Ovary (tissue), 7 donors: ENCODE measurements at regions not wholly inside any gene's neighbourhood (a gene's known extent, or its start where the extent isn't known, plus 50 kb on each side); places are given as distances from the start of the nearest gene placed in this dataset.

Experiments
- DNase-seq, 5 donors: peaks; one replicate each; pipeline ENCODE4 v3.0.0-alpha.2; 2019 to 2020
- H3K27ac ChIP-seq, 2 donors: fragments of 200-600 bp; one replicate each; pipeline versions ENCODE4 v1.5.1 to v1.8.0; 2019 to 2022
- H3K27me3 ChIP-seq: fragments of 200-600 bp; one replicate; pipeline ENCODE4 v1.8.0; 2022
- H3K36me3 ChIP-seq: fragments of 200-600 bp; sonication (generic); one replicate; pipeline ENCODE4 v1.5.1; 2019
- H3K4me1 ChIP-seq: one replicate; pipeline ENCODE4 v1.8.1; 2013; ENCODE audit warnings: mild to moderate bottlenecking, moderate library complexity; ENCODE audit not compliant: insufficient read depth
- H3K4me3 ChIP-seq: fragments of 200-600 bp; sonication (generic); one replicate; pipeline ENCODE4 v1.5.1; 2017
- H3K9me3 ChIP-seq, 2 donors: fragments of 200-600 bp in 1 of 2; sonication (generic) in 1 of 2; one replicate each; pipeline versions ENCODE4 v1.5.1 to v1.8.1; 2013 to 2019; ENCODE audit warnings: mild to moderate bottlenecking in 1 of 2, moderate library complexity in 1 of 2
- CTCF ChIP-seq, 3 donors: fragments of 450-650 bp in 2 of 3; fragments of 200-600 bp in 1 of 3; IDR thresholded peaks; one replicate each; pipeline versions ENCODE4 v1.5.1 to v1.8.0; 2016 to 2022; ENCODE audit warnings: antibody characterized with exemption in 3 of 3, mild to moderate bottlenecking in 1 of 3
- EP300 ChIP-seq: sonication (generic); formaldehyde crosslinking; IDR thresholded peaks from one replicate; pipeline ENCODE4 v1.6.1; 2017; ENCODE audit warnings: antibody characterized with exemption
- POLR2A ChIP-seq: fragments of 450-650 bp; IDR thresholded peaks from one replicate; pipeline ENCODE4 v1.6.1; 2017; ENCODE audit warnings: antibody characterized with exemption, mild to moderate bottlenecking, moderate library complexity
- WGBS, 3 donors: extraction: QIAGEN DNeasy Blood & Tissue Kit in 1 of 3; methylation state at CpG; one replicate each; pipeline versions ENCODE4 v1.1.5 to v1.1.7; 2013 to 2017; 5-methylcytosine and 5-hydroxymethylcytosine counted together
- intact Hi-C, 4 donors: fragments of 100-400 bp; cut with DNase I; formaldehyde crosslinking; loops; one replicate each; pipeline versions ENCODE4 v1.11.0 to v1.15.1; 2022 to 2023
- donor health status: DM: no; HTN: no; CAD: no; lungs with moderate emphysema.
- donor health status: DM: no; HTN: no; CAD: no.
- donor health status: Bipolar disorder and iron deficiency.
- donor health status: DM: no; HTN: no; CAD: no.
- donor health status: DM: yes; HTN: yes; CAD: no.

- WGBS, 3 donors, result 80 to 86% (median 80%) methylated on average over 7 of the region's 7 CpGs
- Histone ChIP-seq H3K4me1 (no peaks in the 10 kb centered on the region), H3K4me3 (no peak overlapping the region), H3K9me3 (no peaks in the 10 kb centered on the region), H3K27ac (no peak overlapping the region), H3K36me3 (no peaks in the 10 kb centered on the region), H3K27me3 (no peaks in the 10 kb centered on the region)
- TF ChIP-seq POLR2A (no peak), CTCF (IDR thresholded peaks at IDR 0.05) (no peak), EP300 (no peak)
- no peak for DNase-seq
- intact Hi-C loops, result no loop called here
Observed at GRCh38 chr22:19645905-19646304, 68.4 kb upstream of the SEPTIN5 start.

GRCh38 chr22:19646383-19646782 is 67.9 kb upstream of the SEPTIN5 start:
- intact Hi-C loops, result no loop called here
- Histone ChIP-seq H3K27ac (no peak overlapping the region), H3K36me3 (no peaks in the 10 kb centered on the region), H3K4me3 (no peak overlapping the region), H3K9me3 (no peaks in the 10 kb centered on the region), H3K4me1 (no peaks in the 10 kb centered on the region), H3K27me3 (no peaks in the 10 kb centered on the region)
- no peak for DNase-seq
- WGBS, 3 donors, result 75 to 97% (median 81%) methylated on average over 3 of the region's 3 CpGs
- no peak for TF ChIP-seq CTCF (IDR thresholded peaks at IDR 0.05)
- no peak for TF ChIP-seq EP300
- no peak for TF ChIP-seq POLR2A

- Histone ChIP-seq H3K9me3 (no peaks in the 10 kb centered on the region), H3K27ac (no peak overlapping the region), H3K36me3 (no peaks in the 10 kb centered on the region), H3K4me3 (no peak overlapping the region), H3K4me1 (no peaks in the 10 kb centered on the region), H3K27me3 (no peaks in the 10 kb centered on the region)
- WGBS, 3 donors, result 72 to 94% (median 91%) methylated on average over 3 of the region's 3 CpGs
- intact Hi-C loops, result no loop called here
- TF ChIP-seq EP300 (no peak), POLR2A (no peak), CTCF (IDR thresholded peaks at IDR 0.05) (no peak)
- DNase-seq, result no peak
Observed at GRCh38 chr22:19648419-19648929, 65.8 kb upstream of the SEPTIN5 start.

- Histone ChIP-seq H3K4me3 (no peak overlapping the region), H3K27ac (no peak overlapping the region), H3K9me3 (no peaks in the 10 kb centered on the region), H3K4me1 (no peaks in the 10 kb centered on the region), H3K27me3 (no peaks in the 10 kb centered on the region), H3K36me3 (no peaks in the 10 kb centered on the region)
- intact Hi-C loops, result no loop called here
- DNase-seq, result no peak
- WGBS, 3 donors, result 41 to 65% (median 57%) methylated on average over 6 of the region's 6 CpGs
- no peak for TF ChIP-seq POLR2A
- no peak for TF ChIP-seq CTCF (IDR thresholded peaks at IDR 0.05)
- no peak for TF ChIP-seq EP300
Observed at GRCh38 chr22:19652316-19652715, 62.0 kb upstream of the SEPTIN5 start.
